GM12873 (cell line): ENCODE measurements at regions not wholly inside any gene's neighbourhood (a gene's known extent, or its start where the extent isn't known, plus 50 kb on each side); places are given as distances from the start of the nearest gene placed in this dataset.

Source experiments
- CTCF ChIP-seq: IDR thresholded peaks from 2 replicates; pipeline ENCODE4 v1.5.1; 2012; ENCODE audit warnings: low read depth, mild to moderate bottlenecking, moderate library complexity, low read length, control low read depth; ENCODE audit not compliant: insufficient read depth; ENCODE audit errors: missing control alignments

DNA sequence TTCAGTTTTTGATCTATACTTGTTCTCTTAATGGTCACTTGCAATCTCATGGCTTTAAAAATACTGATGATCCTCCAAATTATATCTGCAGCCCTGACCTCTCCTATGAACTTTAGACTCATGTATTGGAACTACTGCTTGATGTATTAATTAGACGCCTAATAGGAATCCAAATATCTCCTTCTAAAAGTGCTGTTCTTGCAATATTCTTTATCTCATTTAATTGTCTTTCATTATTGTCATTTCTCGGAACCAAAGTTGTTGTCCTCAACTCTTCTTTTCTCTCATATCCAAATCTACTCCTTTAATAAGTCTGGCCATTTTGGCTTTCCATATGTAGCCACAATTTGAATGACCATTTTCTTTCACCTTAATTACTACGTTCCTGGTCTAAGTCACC, 907.6 kb upstream of the SEL1L start:
- TF ChIP-seq CTCF = no peak

DNA sequence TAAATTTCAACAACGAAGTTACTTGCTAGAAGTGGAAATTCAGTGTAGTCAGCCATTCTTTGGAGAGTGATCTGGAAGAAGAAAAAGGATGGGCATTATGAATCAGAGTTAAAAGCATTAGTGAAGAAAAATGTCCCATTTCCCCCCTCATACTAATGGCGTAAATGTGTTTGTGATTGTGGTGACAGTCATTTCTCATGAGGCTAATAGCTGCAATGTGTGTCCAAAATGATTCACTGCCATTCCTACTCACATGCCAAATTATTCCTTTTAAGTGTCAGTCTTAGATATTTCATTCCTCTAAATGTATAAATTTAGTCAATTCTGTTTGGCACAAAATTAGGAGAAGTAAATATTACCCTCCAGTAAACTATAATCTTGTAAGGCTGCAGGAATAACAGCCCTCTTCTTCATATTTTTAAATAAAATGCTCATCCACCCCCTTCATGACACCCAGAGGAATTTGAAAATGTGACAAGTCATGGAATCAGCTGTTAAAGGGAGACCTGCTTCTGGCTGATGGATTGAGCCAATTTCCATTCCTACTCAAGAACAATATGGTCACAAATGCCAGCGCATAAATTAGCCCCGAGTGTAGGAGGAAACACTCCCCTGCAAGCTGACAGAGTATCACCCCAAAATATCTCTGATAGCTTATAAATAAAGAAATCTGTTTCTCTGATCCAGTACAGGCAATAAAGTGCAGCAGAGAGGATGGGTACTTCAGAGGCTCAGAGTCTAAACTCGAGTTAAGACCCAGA, 912.3 kb upstream of the SEL1L start:
- no peak for TF ChIP-seq CTCF

DNA sequence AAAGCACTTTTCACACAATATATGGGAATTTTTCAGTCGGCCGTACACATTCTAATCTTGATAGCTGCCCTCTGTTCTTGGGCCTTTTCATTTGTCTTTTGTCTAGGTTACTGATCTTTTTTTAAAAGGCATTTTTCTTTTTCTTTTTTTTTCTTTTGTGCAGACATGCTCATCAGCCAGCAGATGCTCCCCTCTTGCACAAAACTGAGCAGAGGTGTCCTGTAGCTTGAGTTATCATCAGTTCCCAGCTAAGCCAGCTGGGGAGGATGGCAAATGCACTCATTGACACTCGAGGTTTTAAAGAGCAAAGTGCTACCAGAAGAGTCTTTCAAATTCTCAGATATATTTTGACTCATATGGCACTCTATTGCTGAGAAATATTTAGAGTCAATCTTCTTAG, 913.9 kb upstream of the SEL1L start:
- TF ChIP-seq CTCF = no peak

- no peak for TF ChIP-seq CTCF
Measured at GRCh38 chr14:82449926-82450468, 916.3 kb upstream of the SEL1L start.

- no peak for TF ChIP-seq CTCF
Measured at GRCh38 chr14:82451675-82452074, 918.0 kb upstream of the SEL1L start.

GRCh38 chr14:82482345-82482744, 948.7 kb upstream of the SEL1L start:
- no peak for TF ChIP-seq CTCF

DNA sequence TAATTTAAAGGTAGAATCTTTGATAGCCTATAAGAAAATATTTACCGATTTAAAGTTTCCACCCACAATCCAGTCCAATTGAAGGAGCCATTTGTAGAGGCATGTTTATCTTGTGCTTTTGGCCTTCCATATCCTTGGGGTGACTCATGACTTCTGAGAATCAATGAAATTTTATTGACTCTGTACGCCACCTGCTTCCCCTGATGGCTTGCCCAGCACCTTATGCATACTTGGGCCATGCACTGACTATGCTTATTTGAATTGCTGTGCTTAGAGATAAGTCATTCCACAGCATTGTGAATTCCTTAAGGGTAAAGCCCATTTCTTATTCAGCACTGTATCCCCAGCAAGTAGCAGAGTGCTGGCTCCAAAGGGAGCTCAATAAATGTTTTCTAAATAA, 954.8 kb upstream of the SEL1L start:
- no peak for TF ChIP-seq CTCF
